ENCODE measurements at regions not wholly inside any gene's neighbourhood (a gene's known extent, or its start where the extent isn't known, plus 50 kb on each side); places are given as distances from the start of the nearest gene placed in this dataset.

- no peak for TF ChIP-seq IRF5 (IDR thresholded peaks at IDR 0.05; ENCODE audit: borderline replicate concordance)
Measured at GRCh38 chr5:93039888-93040287, 541.1 kb downstream of the NR2F1-AS1 start (continued).

- Histone ChIP-seq H3K27me3 (replicated peaks in 1 of 2; ENCODE audit: control insufficient read depth in 2 of 2, insufficient read depth in 2 of 2, low read length in 1 of 2) (no peaks in the 10 kb centered on the region), H3K4me3 (no peak overlapping the region), H4K20me1 (ENCODE audit: control insufficient read depth, insufficient read depth) (no peaks in the 10 kb centered on the region), H3K36me3 (ENCODE audit: control insufficient read depth in 2 of 2, insufficient read depth in 2 of 2, low read length in 1 of 2) (no peaks in the 10 kb centered on the region), H3K4me1 (ENCODE audit: control insufficient read depth, insufficient read depth, low read length) (no peaks in the 10 kb centered on the region), H3K79me2 (ENCODE audit: control insufficient read depth, insufficient read depth, low read length) (no peaks in the 10 kb centered on the region), H3K9ac (ENCODE audit: control insufficient read depth, insufficient read depth, low read length) (no peak overlapping the region), H2AFZ (ENCODE audit: control insufficient read depth, low read depth, low read length) (no peak overlapping the region), H3K4me2 (ENCODE audit: control insufficient read depth, insufficient read depth) (no peak overlapping the region), H3K27ac (ENCODE audit: control insufficient read depth, insufficient read depth) (no peak overlapping the region), H3K9me3 (replicated peaks; ENCODE audit: control insufficient read depth, insufficient read depth, low read length) (no peaks in the 10 kb centered on the region)
- ATAC-seq (no peak), DNase-seq (ENCODE audit: low read depth, low spot score) (no peak), FAIRE-seq (no peak)
- intact Hi-C loops (cut with micrococcal nuclease; ENCODE audit: unreplicated experiment): no loop called here
- in situ Hi-C loops (cut with MboI): no loop called here
- WGBS (ENCODE audit: insufficient coverage, insufficient replicate concordance, low lambda C conversion rate, missing lambda C conversion rate): 18% methylated on average over 9 of the region's 9 CpGs
- TF ChIP-seq USF2 (IDR thresholded peaks at IDR 0.05; ENCODE audit: borderline replicate concordance, low read depth, low read length): no peak
- no peak for TF ChIP-seq ATF2 (IDR thresholded peaks at IDR 0.05; ENCODE audit: low read length)
- no peak for TF ChIP-seq DPF2 (IDR thresholded peaks at IDR 0.05)
- no peak for TF ChIP-seq PAX5 (IDR thresholded peaks at IDR 0.05; ENCODE audit: borderline replicate concordance, low read depth, low read length)
- TF ChIP-seq ZSCAN29 (IDR thresholded peaks at IDR 0.05): no peak
- no peak for TF ChIP-seq MYC (IDR thresholded peaks at IDR 0.05; ENCODE audit: insufficient read depth, insufficient read length, insufficient replicate concordance, low read length, severe bottlenecking)
- TF ChIP-seq IRF4 (IDR thresholded peaks at IDR 0.05; ENCODE audit: low read depth, low read length): no peak
- no peak for TF ChIP-seq ZNF622 (IDR thresholded peaks at IDR 0.05)
- TF ChIP-seq ZBTB40 (IDR thresholded peaks at IDR 0.05; ENCODE audit: borderline replicate concordance): no peak
- POLR2A ChIA-PET: no interaction called here
- BruUV-seq (replicated peaks): no TSS peak
- CTCF ChIA-PET: interaction anchor here (1.5 kb wide), 1 partner anchor 126 kb away, joined by 4 read pairs; no protein-coding TSS in a partner anchor
- RAD21 ChIA-PET (ENCODE audit: unreplicated experiment): no interaction called here
- SMC1A ChIA-PET (ENCODE audit: uncharacterized antibody, unreplicated experiment): interaction anchor here (0.9 to 1.5 kb wide), 3 partner anchors 16 to 146 kb away, joined by 3 to 4 read pairs (median 3); no protein-coding TSS in a partner anchor
Measured at GRCh38 chr5:93034621-93035590, 546.1 kb downstream of the NR2F1-AS1 start.

All from GM12878 (cell line).